K562 (cell line): ENCODE measurements at regions not wholly inside any gene's neighbourhood (a gene's known extent, or its start where the extent isn't known, plus 50 kb on each side); places are given as distances from the start of the nearest gene placed in this dataset.

Experiments used
- ATAC-seq: fragments of 200-7000 bp; cut with Tn5 transposase; 3 replicates; pipeline ENCODE4 v1.9.1; 2020; ENCODE audit warnings: moderate library complexity
- BruUV-seq: library from RNA; stranded (reverse); fragments of 400-500 nt; replicated peaks from 2 replicates; lab custom pipeline; 2021; lab: Mats Ljungman, UMichigan
- CTCF ChIA-PET: fragments of 300-600 bp; formaldehyde crosslinking; extraction: SDS; loops from one replicate; lab custom pipeline; 2021; ENCODE audit warnings: low intra/inter-chr PET ratio; lab: Yijun Ruan, JAX
- POLR2A ChIA-PET: fragments of 300-600, 350-650 bp; sonication (Branson Sonifier 250); formaldehyde crosslinking; extraction: SDS; loops from one replicate; lab custom pipeline; 2021; ENCODE audit warnings: antibody characterized with exemption, inconsistent platforms; lab: Yijun Ruan, JAX
- DNase-seq, 4 experiments: peaks; one replicate each; pipeline versions ENCODE4 v3.0.0 to v3.0.0-alpha.2; 2011 to 2018; ENCODE audit warnings: low spot score in 3 of 4, mixed read lengths in 3 of 4; ENCODE audit errors: extremely low read depth in 1 of 4
- FAIRE-seq: peaks from 2 replicates; lab custom pipeline; 2011; peaks lifted over from hg19 to GRCh38; lab: Jason Lieb, UNC
- H2AFZ ChIP-seq: 2 replicates; pipeline ENCODE4 v1.6.0; 2011; ENCODE audit warnings: low read depth, low read length, control low read depth, inconsistent platforms
- H3K27ac ChIP-seq: fragments of 200-600 bp; 3 replicates; pipeline ENCODE4 v1.8.0; 2011; ENCODE audit warnings: low read depth, mild to moderate bottlenecking, control low read depth, inconsistent platforms, low read length, moderate library complexity, mixed read lengths; ENCODE audit errors: extremely low read depth
- H3K27me3 ChIP-seq, 2 experiments: fragments of 300-600 bp in 1 of 2; 2 replicates in 1 of 2; 3 replicates in 1 of 2; pipeline versions ENCODE4 v1.6.0 to v1.8.0; 2011; ENCODE audit warnings: inconsistent platforms in 2 of 2, low read length in 2 of 2, mild to moderate bottlenecking in 1 of 2, mixed read lengths in 1 of 2, moderate library complexity in 1 of 2; ENCODE audit not compliant: control insufficient read depth in 2 of 2, insufficient read depth in 2 of 2
- H3K36me3 ChIP-seq: fragments of 300-600 bp; 3 replicates; pipeline ENCODE4 v1.8.0; 2011; ENCODE audit warnings: mild to moderate bottlenecking, low read length, inconsistent platforms; ENCODE audit not compliant: control insufficient read depth, insufficient read depth
- H3K4me1 ChIP-seq, 2 experiments: fragments of 200-600 bp in 1 of 2; replicated peaks in 1 of 2; 2 replicates in 1 of 2; 3 replicates in 1 of 2; pipeline versions ENCODE4 v1.5.1 to v1.8.0; 2011; ENCODE audit warnings: inconsistent platforms in 2 of 2, low read length in 2 of 2, mild to moderate bottlenecking in 1 of 2, mixed read lengths in 1 of 2, moderate library complexity in 1 of 2; ENCODE audit not compliant: control insufficient read depth in 2 of 2, insufficient read depth in 2 of 2
- H3K4me2 ChIP-seq: 2 replicates; pipeline ENCODE4 v1.6.1; 2011; ENCODE audit warnings: low read length, control low read depth, inconsistent platforms, mixed read lengths; ENCODE audit not compliant: insufficient read depth
- H3K4me3 ChIP-seq: fragments of 200-600 bp; sonication (generic), shearing (Covaris generic); 2 replicates; pipeline ENCODE4 v1.5.1; 2016; ENCODE audit warnings: control low read depth, inconsistent platforms
- H3K79me2 ChIP-seq: fragments of 200-600 bp; 3 replicates; pipeline ENCODE4 v1.8.0; 2011; ENCODE audit warnings: low read length, inconsistent platforms; ENCODE audit not compliant: control insufficient read depth, insufficient read depth
- H3K9ac ChIP-seq, 2 experiments: 2 replicates each; pipeline versions ENCODE4 v1.6.0 to v1.6.1; 2011; ENCODE audit warnings: low read depth in 2 of 2, low read length in 2 of 2, control low read depth in 1 of 2, inconsistent platforms in 1 of 2, mild to moderate bottlenecking in 1 of 2, mixed read lengths in 1 of 2; ENCODE audit not compliant: insufficient read depth in 1 of 2
- H3K9me1 ChIP-seq: one replicate; pipeline ENCODE4 v1.6.0; 2011; ENCODE audit warnings: inconsistent platforms, mild to moderate bottlenecking, low read length, moderate library complexity; ENCODE audit not compliant: control insufficient read depth, insufficient read depth
- H3K9me3 ChIP-seq: replicated peaks from 2 replicates; pipeline ENCODE4 v1.5.1; 2011; ENCODE audit warnings: low read depth, low read length, inconsistent platforms; ENCODE audit not compliant: control insufficient read depth, insufficient read depth
- H4K20me1 ChIP-seq: replicated peaks from 2 replicates; pipeline ENCODE4 v1.6.1; 2011; ENCODE audit warnings: low read length, inconsistent platforms, mixed read lengths; ENCODE audit not compliant: control insufficient read depth, insufficient read depth
- ADNP ChIP-seq: fragments of 200-800 bp; sonication (Bioruptor generic); IDR thresholded peaks from 2 replicates; pipeline ENCODE4 v1.6.1; 2016; ENCODE audit warnings: missing genetic modification characterization, missing compliant biosample characterization
- HMG20A ChIP-seq: fragments of 450-650 bp; formaldehyde crosslinking; conservative IDR thresholded peaks from 2 replicates; pipeline ENCODE4 v1.4.0; 2020; ENCODE audit warnings: mild to moderate bottlenecking, mixed read lengths
- MCM7 ChIP-seq, 2 experiments: fragments of 450-650 bp; IDR thresholded peaks; 2 replicates each; pipeline ENCODE4 v1.6.1; 2016 to 2018
- MYNN ChIP-seq, 2 experiments: sonication (generic); formaldehyde crosslinking in 1 of 2; IDR thresholded peaks; 2 replicates each; pipeline versions ENCODE4 v1.5.0 to v1.6.1; 2016 to 2020; ENCODE audit warnings: antibody characterized with exemption in 1 of 2, missing genetic modification reagents in 1 of 2
- NR2C1 ChIP-seq, 2 experiments: fragments of 450-650 bp; IDR thresholded peaks; 2 replicates each; pipeline ENCODE4 v1.6.1; 2017; ENCODE audit warnings: mild to moderate bottlenecking in 2 of 2, antibody characterized with exemption in 1 of 2, inconsistent platforms in 1 of 2, missing compliant biosample characterization in 1 of 2, missing genetic modification characterization in 1 of 2
- POLR2G ChIP-seq: fragments of 200-400 bp; formaldehyde crosslinking; IDR thresholded peaks from 2 replicates; pipeline ENCODE4 v1.6.1; 2017; ENCODE audit warnings: low read depth, mild to moderate bottlenecking, antibody characterized with exemption, low read length, moderate library complexity
- POLR2H ChIP-seq: IDR thresholded peaks from 2 replicates; pipeline ENCODE4 v1.6.1; 2016; ENCODE audit warnings: missing genetic modification characterization, low read depth, mild to moderate bottlenecking, control low read depth, missing compliant biosample characterization, moderate library complexity
- RBFOX2 ChIP-seq: fragments of 200-400 bp; formaldehyde crosslinking; IDR thresholded peaks from 2 replicates; pipeline ENCODE4 v1.6.1; 2017; ENCODE audit warnings: low read depth, mild to moderate bottlenecking, low read length, moderate library complexity
- RBM22 ChIP-seq: fragments of 200-400 bp; formaldehyde crosslinking; IDR thresholded peaks from 2 replicates; pipeline ENCODE4 v1.6.1; 2018; ENCODE audit warnings: low read length, low read depth; ENCODE audit not compliant: poor library complexity, severe bottlenecking
- TBP ChIP-seq: optimal IDR thresholded peaks from 2 replicates; pipeline ENCODE3; 2011; ENCODE audit warnings: low read depth, low read length, improper control_type of control experiment
- TCF7L2 ChIP-seq: fragments of 150-350 bp; IDR thresholded peaks from 2 replicates; pipeline ENCODE4 v1.6.1; 2016; ENCODE audit warnings: low read depth, mild to moderate bottlenecking, low read length, moderate library complexity
- WGBS: fragments of 100-300 bp; shearing (Covaris generic); methylation state at CpG from one replicate; pipeline ENCODE4 v1.1.6; 2016; ENCODE audit warnings: low coverage, mixed read lengths; ENCODE audit not compliant: insufficient coverage; ENCODE audit errors: missing lambda C conversion rate; 5-methylcytosine and 5-hydroxymethylcytosine counted together
- in situ Hi-C: fragments of 300-500 bp; cut with MboI; formaldehyde crosslinking; loops from 4 replicates; pipeline ENCODE4 v1.15.0; 2018; ENCODE audit warnings: inconsistent platforms, mixed read lengths
- intact Hi-C: fragments of 100-400 bp; cut with micrococcal nuclease; formaldehyde crosslinking; loops from 2 replicates; pipeline ENCODE4 v1.14.2; 2022
- TF ChIP-seq, protein P1 (sequence below): IDR thresholded peaks from 2 replicates; pipeline ENCODE4 v1.6.1; 2014; ENCODE audit warnings: antibody characterized with exemption
- TF ChIP-seq, protein P2 (sequence below): fragments of 450-650 bp; IDR thresholded peaks from 2 replicates; pipeline ENCODE4 v1.7.0; 2016; ENCODE audit warnings: borderline replicate concordance

DNA sequence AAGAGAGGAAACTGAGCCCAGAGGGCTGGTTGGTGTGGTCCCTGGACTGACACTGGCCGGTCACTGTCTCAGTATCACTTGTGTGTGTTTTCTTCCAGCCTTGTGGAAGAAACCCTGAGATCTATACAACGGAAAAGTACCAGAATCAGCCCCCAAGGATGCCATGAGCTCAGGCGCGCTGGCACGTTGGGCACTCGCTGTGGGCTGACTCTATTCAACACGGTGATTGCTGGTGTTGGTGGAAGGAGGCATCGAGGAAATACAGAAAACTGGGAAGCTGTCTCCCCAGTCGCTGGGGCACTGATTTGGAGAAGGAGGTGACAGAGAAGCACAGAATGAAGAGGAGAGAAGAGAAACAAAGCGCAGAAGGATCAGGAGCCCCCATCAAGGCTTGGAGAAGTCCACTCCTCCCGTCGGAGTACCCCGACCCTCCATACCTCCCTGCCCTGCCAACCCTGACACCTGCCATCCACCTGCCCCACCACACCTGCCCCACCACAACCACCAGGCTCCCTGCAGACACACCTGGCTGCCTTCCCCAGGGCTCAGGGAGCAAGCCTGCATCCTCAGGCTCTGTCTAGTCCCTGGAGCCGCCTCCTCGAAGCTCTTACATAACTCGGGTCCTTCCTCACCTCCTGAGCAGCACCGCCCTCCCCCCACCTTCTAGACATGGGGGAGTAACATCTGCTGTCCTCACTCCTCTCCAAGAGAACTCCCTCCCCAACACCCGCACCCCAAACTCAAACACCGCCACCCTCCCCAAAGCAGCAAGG is 66.5 kb downstream of the RBFOX3 start:
- in situ Hi-C loops (no loop called here), intact Hi-C loops (no loop called here)
- no peak for TF ChIP-seq RBFOX2
- no peak for TF ChIP-seq TBP
- no peak for TF ChIP-seq TCF7L2
- no peak for TF ChIP-seq MCM7 (IDR thresholded peaks at IDR 0.05)
- no peak for TF ChIP-seq HMG20A (CRISPR knock-in tag)
- TF ChIP-seq POLR2G = no peak
- no peak for TF ChIP-seq MYNN (IDR thresholded peaks at IDR 0.05)
- TF ChIP-seq MYNN (CRISPR knock-in tag; IDR thresholded peaks at IDR 0.05) = no peak
- TF ChIP-seq, protein P1, sequence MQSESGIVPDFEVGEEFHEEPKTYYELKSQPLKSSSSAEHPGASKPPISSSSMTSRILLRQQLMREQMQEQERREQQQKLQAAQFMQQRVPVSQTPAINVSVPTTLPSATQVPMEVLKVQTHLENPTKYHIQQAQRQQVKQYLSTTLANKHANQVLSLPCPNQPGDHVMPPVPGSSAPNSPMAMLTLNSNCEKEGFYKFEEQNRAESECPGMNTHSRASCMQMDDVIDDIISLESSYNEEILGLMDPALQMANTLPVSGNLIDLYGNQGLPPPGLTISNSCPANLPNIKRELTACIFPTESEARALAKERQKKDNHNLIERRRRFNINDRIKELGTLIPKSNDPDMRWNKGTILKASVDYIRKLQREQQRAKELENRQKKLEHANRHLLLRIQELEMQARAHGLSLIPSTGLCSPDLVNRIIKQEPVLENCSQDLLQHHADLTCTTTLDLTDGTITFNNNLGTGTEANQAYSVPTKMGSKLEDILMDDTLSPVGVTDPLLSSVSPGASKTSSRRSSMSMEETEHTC = no peak
- no peak for TF ChIP-seq ADNP
- no peak for TF ChIP-seq POLR2H (tag)
- no peak for TF ChIP-seq RBM22
- TF ChIP-seq NR2C1 (IDR thresholded peaks at IDR 0.05) = no peak
- no peak for TF ChIP-seq NR2C1 (tag; IDR thresholded peaks at IDR 0.05)
- TF ChIP-seq, protein P2, sequence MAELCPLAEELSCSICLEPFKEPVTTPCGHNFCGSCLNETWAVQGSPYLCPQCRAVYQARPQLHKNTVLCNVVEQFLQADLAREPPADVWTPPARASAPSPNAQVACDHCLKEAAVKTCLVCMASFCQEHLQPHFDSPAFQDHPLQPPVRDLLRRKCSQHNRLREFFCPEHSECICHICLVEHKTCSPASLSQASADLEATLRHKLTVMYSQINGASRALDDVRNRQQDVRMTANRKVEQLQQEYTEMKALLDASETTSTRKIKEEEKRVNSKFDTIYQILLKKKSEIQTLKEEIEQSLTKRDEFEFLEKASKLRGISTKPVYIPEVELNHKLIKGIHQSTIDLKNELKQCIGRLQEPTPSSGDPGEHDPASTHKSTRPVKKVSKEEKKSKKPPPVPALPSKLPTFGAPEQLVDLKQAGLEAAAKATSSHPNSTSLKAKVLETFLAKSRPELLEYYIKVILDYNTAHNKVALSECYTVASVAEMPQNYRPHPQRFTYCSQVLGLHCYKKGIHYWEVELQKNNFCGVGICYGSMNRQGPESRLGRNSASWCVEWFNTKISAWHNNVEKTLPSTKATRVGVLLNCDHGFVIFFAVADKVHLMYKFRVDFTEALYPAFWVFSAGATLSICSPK = no peak
- ATAC-seq (no peak), FAIRE-seq (no peak), DNase-seq (no peak)
- ChIA-PET CTCF (no interaction called here), POLR2A (no interaction called here)
- Histone ChIP-seq H3K4me3 (no peak overlapping the region), H3K36me3 (no peaks in the 10 kb centered on the region), H3K27ac (no peak overlapping the region), H3K9me1 (peaks cover 3% of the 10 kb centered on the region), H3K27me3 (peaks cover 34 to 83% of the 10 kb centered on the region in 2 experiments; a peak in 4 of 5 replicates), H3K9me3 (no peaks in the 10 kb centered on the region), H4K20me1 (peaks cover 11% of the 10 kb centered on the region; the same call in 1 of the 2 replicates), H2AFZ (no peak overlapping the region), H3K79me2 (no peaks in the 10 kb centered on the region), H3K4me1 (no peaks in the 10 kb centered on the region), H3K4me2 (no peak overlapping the region), H3K9ac (no peak overlapping the region; a peak in 1 of 4 replicates)
- no TSS peak for BruUV-seq
- WGBS = 2% methylated on average over 18 of the region's 19 CpGs
